Adrenal gland (tissue), 9 donors: ENCODE measurements at regions not wholly inside any gene's neighbourhood (a gene's known extent, or its start where the extent isn't known, plus 50 kb on each side); places are given as distances from the start of the nearest gene placed in this dataset.

Experiments
- DNase-seq, 7 donors: peaks; one replicate each; pipeline ENCODE4 v3.0.0-alpha.2; 2019 to 2020
- H3K27ac ChIP-seq, 5 donors: fragments of 200-600 bp; sonication (generic) in 4 of 5; 1 replicate in 3 of 5; 2 replicates in 2 of 5; pipeline versions ENCODE4 v1.5.1 to v1.8.0; 2016 to 2020; ENCODE audit warnings: mild to moderate bottlenecking in 1 of 5
- H3K27me3 ChIP-seq: fragments of 200-600 bp; 2 replicates; pipeline ENCODE4 v1.8.0; 2021
- H3K36me3 ChIP-seq, 2 donors: fragments of 200-600 bp; replicated peaks in 1 of 2; 1 replicate in 1 of 2; 2 replicates in 1 of 2; pipeline versions ENCODE4 v1.5.1 to v1.8.0; 2018 to 2022
- H3K4me1 ChIP-seq, 2 donors: fragments of 200-600 bp; replicated peaks in 1 of 2; 1 replicate in 1 of 2; 2 replicates in 1 of 2; pipeline versions ENCODE4 v1.5.1 to v1.8.0; 2018 to 2021
- H3K4me3 ChIP-seq, 4 donors: fragments of 200-600 bp; sonication (generic) in 3 of 4; one replicate each; pipeline ENCODE4 v1.5.1; 2016 to 2018
- H3K9me3 ChIP-seq, 3 donors: fragments of 200-600 bp; sonication (generic) in 1 of 3; replicated peaks in 1 of 3; 1 replicate in 2 of 3; 2 replicates in 1 of 3; pipeline versions ENCODE4 v1.5.1 to v1.8.0; 2016 to 2021
- POLR2A ChIP-seq, 2 donors: fragments of 450-650 bp; IDR thresholded peaks; one replicate each; pipeline ENCODE4 v1.6.1; 2017; ENCODE audit warnings: antibody characterized with exemption in 2 of 2, mild to moderate bottlenecking in 2 of 2, moderate library complexity in 1 of 2
- WGBS, 4 donors: extraction: QIAGEN DNeasy Blood & Tissue Kit in 2 of 4; methylation state at CpG; one replicate each; pipeline versions ENCODE4 v1.1.5 to v1.1.7; 2013 to 2017; 5-methylcytosine and 5-hydroxymethylcytosine counted together
- intact Hi-C, 2 donors: fragments of 100-400 bp; cut with DNase I; formaldehyde crosslinking; loops; one replicate each; pipeline versions ENCODE4 v1.14.1 to v1.15.0; 2022 to 2023
- TF ChIP-seq, protein P1 (sequence below), 6 experiments: fragments of 450-650 bp in 4 of 6; fragments of 200-600 bp in 2 of 6; sonication (generic) in 1 of 6; IDR thresholded peaks; 1 replicate in 5 of 6; 2 replicates in 1 of 6; pipeline versions ENCODE4 v1.5.1 to v1.8.0; 2016 to 2021; ENCODE audit warnings: antibody characterized with exemption in 6 of 6, mild to moderate bottlenecking in 2 of 6, moderate library complexity in 1 of 6
- donor health status: healthy with polysubstance abuse.
- donor health status: Bipolar disorder and iron deficiency.
- donor health status: DM: yes; HTN: yes; CAD: no.
- donor health status: DM: no; HTN: no; CAD: no.
- donor health status: DM: no; HTN: no; CAD: no.

DNA sequence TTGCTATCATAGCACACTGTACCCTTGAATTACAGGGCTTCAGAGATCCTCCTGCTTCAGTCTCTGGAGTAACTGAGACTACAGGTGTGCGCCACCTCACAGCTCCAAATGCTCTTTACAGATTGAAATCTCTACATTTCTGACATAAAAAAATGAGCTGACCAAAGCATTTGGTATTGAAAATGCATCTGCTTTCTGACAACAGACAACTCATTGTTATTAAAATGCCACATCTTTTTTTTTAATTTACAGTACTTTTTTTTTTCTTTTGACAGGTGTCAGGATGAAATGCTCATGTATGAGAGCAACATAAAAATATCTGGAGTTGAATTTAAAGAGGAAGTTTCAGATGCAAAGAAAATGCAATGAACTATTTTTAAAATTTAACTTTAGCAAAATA, 764.5 kb downstream of the TRAM1L1 start:
- H3K27me3 ChIP-seq = no peaks in the 10 kb centered on the region
- no peaks in the 10 kb centered on the region for H3K9me3 ChIP-seq
- DNase-seq = no peak
- WGBS, 4 donors = 92 to 100% (median 95%) methylated on average over 1 of the region's 1 CpG
- no peaks in the 10 kb centered on the region for H3K36me3 ChIP-seq
- H3K4me1 ChIP-seq = no peaks in the 10 kb centered on the region
- TF ChIP-seq, protein P1, sequence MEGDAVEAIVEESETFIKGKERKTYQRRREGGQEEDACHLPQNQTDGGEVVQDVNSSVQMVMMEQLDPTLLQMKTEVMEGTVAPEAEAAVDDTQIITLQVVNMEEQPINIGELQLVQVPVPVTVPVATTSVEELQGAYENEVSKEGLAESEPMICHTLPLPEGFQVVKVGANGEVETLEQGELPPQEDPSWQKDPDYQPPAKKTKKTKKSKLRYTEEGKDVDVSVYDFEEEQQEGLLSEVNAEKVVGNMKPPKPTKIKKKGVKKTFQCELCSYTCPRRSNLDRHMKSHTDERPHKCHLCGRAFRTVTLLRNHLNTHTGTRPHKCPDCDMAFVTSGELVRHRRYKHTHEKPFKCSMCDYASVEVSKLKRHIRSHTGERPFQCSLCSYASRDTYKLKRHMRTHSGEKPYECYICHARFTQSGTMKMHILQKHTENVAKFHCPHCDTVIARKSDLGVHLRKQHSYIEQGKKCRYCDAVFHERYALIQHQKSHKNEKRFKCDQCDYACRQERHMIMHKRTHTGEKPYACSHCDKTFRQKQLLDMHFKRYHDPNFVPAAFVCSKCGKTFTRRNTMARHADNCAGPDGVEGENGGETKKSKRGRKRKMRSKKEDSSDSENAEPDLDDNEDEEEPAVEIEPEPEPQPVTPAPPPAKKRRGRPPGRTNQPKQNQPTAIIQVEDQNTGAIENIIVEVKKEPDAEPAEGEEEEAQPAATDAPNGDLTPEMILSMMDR (IDR thresholded peaks at IDR 0.05) = no peak
- no peak overlapping the region for H3K4me3 ChIP-seq
- no peak overlapping the region for H3K27ac ChIP-seq
- intact Hi-C loops = no loop called here

DNA sequence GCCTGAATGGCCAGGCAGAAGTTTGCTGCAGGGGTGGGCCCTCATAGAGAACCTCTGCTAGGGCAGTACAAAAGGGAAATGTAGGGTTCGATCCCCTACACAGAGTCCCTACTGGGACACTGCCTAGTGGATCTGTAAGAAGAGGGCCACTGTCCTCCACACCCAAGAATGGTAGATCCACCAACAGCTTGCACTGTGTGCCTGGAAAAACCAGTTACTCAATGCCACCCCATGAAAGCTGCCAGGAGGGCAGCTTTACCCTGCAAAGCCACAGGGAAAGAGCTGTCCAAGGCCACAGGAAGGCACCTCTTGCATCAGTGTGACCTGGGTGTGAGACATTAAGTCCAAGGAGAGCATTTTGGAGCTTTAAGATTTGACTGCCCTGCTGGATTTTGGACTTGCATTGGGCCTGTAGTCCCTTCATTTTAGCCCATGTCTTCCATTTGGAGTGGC, 781.6 kb downstream of the TRAM1L1 start:
- Histone ChIP-seq H3K27me3 (no peaks in the 10 kb centered on the region), H3K36me3 (no peaks in the 10 kb centered on the region), H3K4me3 (no peak overlapping the region), H3K27ac (no peak overlapping the region), H3K4me1 (no peaks in the 10 kb centered on the region), H3K9me3 (no peaks in the 10 kb centered on the region)
- intact Hi-C loops = no loop called here
- no peak for DNase-seq
- TF ChIP-seq POLR2A (IDR thresholded peaks at IDR 0.05) = no peak
- TF ChIP-seq, protein P1 (IDR thresholded peaks at IDR 0.05) = no peak
- 73 to 89% (median 84%) methylated on average over 1 of the region's 1 CpG; no CpG with 5 or more reads in 1 of the 4 donors for WGBS, 4 donors

DNA sequence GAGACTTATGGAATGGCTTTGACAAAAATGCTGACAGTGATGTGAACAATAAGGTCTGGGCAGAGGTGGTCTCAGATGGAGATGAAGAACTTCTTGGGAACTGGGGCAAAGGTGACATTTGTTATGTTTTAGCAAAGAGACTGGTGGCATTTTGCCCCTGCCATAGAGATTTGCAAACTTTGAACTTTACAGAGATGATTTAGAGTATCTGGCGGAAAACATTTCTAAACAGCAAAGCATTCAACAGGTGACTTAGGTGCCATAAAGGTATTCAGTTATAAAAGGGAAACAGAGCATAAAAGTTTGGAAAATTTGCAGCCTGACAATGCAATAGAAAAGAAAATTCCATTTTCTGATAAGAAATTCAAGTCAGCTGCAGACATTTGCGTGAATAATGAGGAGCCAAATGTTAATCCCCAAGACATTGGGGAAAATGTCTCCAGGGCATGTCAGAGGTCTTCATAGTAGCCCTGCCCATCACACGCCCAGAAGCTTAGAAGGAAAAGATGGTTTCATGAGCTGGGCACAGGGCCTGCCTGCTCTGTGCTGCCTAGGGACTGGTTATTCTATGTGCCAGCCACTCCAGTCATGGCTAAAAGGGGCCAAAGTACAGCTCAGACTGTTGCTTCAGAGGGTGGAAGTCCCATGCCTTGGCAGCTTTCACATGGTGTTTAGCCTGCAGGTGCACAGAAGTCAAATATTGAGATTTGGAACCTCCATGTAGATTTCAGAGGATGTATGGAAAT, 782.2 kb downstream of the TRAM1L1 start:
- H3K36me3 ChIP-seq = no peaks in the 10 kb centered on the region
- intact Hi-C loops = no loop called here
- H3K27ac ChIP-seq = no peak overlapping the region
- TF ChIP-seq, protein P1 (IDR thresholded peaks at IDR 0.05) = no peak
- TF ChIP-seq POLR2A (IDR thresholded peaks at IDR 0.05) = no peak
- no peak overlapping the region for H3K4me3 ChIP-seq
- no peaks in the 10 kb centered on the region for H3K27me3 ChIP-seq
- no peaks in the 10 kb centered on the region for H3K9me3 ChIP-seq
- no peaks in the 10 kb centered on the region for H3K4me1 ChIP-seq
- no peak for DNase-seq
- WGBS, 4 donors = 74 to 84% (median 79%) methylated on average over 3 of the region's 3 CpGs

DNA sequence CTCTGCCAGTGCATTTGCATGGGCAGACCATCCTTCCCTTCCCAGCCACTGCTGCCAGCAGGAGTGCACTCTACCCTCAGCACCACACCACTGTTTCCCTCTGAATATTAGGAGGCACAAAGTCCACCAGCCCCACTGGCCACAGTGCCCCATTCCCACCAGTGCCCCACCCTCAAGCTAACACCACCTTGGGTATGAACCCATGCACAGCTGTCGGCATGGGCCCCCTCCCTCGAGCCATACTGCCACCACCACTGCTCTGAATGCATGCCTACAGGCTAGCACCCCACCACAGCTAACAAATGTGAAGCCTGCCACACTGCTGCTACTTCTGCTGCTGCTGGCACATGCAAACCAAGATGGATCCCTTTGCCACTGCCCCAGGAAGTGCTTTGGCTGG, 810.4 kb downstream of the TRAM1L1 start:
- intact Hi-C loops = no loop called here
- no peaks in the 10 kb centered on the region for H3K9me3 ChIP-seq
- H3K36me3 ChIP-seq = no peaks in the 10 kb centered on the region
- DNase-seq = no peak
- no peak overlapping the region for H3K27ac ChIP-seq
- WGBS, 4 donors = 76 to 100% (median 83%) methylated on average over 1 to 2 of the region's 2 CpGs; no CpG with 5 or more reads in 1 of the 4 donors
- H3K4me3 ChIP-seq = no peak overlapping the region
- H3K4me1 ChIP-seq = no peaks in the 10 kb centered on the region
- H3K27me3 ChIP-seq = no peaks in the 10 kb centered on the region
- TF ChIP-seq, protein P1 (IDR thresholded peaks at IDR 0.05) = no peak
- no peak for TF ChIP-seq POLR2A (IDR thresholded peaks at IDR 0.05)
